ENCODE measurements at regions not wholly inside any gene's neighbourhood (a gene's known extent, or its start where the extent isn't known, plus 50 kb on each side); places are given as distances from the start of the nearest gene placed in this dataset.

GRCh38 chr4:176856421-176856820 is 63.7 kb upstream of the VEGFC start:
- TF ChIP-seq, protein P1, sequence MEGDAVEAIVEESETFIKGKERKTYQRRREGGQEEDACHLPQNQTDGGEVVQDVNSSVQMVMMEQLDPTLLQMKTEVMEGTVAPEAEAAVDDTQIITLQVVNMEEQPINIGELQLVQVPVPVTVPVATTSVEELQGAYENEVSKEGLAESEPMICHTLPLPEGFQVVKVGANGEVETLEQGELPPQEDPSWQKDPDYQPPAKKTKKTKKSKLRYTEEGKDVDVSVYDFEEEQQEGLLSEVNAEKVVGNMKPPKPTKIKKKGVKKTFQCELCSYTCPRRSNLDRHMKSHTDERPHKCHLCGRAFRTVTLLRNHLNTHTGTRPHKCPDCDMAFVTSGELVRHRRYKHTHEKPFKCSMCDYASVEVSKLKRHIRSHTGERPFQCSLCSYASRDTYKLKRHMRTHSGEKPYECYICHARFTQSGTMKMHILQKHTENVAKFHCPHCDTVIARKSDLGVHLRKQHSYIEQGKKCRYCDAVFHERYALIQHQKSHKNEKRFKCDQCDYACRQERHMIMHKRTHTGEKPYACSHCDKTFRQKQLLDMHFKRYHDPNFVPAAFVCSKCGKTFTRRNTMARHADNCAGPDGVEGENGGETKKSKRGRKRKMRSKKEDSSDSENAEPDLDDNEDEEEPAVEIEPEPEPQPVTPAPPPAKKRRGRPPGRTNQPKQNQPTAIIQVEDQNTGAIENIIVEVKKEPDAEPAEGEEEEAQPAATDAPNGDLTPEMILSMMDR (IDR thresholded peaks at IDR 0.05) = no peak
- no peak for TF ChIP-seq POLR2A (IDR thresholded peaks at IDR 0.05)

All from adrenal gland (tissue), 5 donors.